ENCODE measurements at regions not wholly inside any gene's neighbourhood (a gene's known extent, or its start where the extent isn't known, plus 50 kb on each side); places are given as distances from the start of the nearest gene placed in this dataset.

GRCh38 chr6:119461187-119461586 lies 111.6 kb upstream of the MAN1A1 start:
- no peak for TF ChIP-seq POLR2A (IDR thresholded peaks at IDR 0.05)
- TF ChIP-seq, protein P1, sequence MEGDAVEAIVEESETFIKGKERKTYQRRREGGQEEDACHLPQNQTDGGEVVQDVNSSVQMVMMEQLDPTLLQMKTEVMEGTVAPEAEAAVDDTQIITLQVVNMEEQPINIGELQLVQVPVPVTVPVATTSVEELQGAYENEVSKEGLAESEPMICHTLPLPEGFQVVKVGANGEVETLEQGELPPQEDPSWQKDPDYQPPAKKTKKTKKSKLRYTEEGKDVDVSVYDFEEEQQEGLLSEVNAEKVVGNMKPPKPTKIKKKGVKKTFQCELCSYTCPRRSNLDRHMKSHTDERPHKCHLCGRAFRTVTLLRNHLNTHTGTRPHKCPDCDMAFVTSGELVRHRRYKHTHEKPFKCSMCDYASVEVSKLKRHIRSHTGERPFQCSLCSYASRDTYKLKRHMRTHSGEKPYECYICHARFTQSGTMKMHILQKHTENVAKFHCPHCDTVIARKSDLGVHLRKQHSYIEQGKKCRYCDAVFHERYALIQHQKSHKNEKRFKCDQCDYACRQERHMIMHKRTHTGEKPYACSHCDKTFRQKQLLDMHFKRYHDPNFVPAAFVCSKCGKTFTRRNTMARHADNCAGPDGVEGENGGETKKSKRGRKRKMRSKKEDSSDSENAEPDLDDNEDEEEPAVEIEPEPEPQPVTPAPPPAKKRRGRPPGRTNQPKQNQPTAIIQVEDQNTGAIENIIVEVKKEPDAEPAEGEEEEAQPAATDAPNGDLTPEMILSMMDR (IDR thresholded peaks at IDR 0.05): no peak

All from body of pancreas (tissue), 4 donors.